ENCODE measurements at regions not wholly inside any gene's neighbourhood (a gene's known extent, or its start where the extent isn't known, plus 50 kb on each side); places are given as distances from the start of the nearest gene placed in this dataset.

DNA sequence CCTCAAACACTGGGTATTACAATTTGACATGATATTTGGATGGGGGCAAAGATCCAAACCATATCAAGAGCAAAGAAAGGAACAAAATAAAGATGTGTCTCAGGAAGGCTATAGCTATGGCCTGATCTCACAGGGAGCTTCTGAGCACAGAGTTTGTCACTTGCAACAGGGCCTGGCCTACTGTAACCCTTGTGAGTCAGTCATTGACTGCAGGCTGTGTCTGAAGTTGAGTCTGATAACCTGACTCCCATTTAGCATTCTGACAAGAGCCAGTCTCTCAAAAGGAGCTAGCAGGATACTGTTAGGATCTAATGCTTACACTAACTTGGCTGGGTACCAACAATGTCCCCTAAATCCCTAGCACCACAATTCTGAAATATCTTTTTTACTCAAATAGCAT is 612.5 kb upstream of the TECRL start:
- TF ChIP-seq, protein P1, sequence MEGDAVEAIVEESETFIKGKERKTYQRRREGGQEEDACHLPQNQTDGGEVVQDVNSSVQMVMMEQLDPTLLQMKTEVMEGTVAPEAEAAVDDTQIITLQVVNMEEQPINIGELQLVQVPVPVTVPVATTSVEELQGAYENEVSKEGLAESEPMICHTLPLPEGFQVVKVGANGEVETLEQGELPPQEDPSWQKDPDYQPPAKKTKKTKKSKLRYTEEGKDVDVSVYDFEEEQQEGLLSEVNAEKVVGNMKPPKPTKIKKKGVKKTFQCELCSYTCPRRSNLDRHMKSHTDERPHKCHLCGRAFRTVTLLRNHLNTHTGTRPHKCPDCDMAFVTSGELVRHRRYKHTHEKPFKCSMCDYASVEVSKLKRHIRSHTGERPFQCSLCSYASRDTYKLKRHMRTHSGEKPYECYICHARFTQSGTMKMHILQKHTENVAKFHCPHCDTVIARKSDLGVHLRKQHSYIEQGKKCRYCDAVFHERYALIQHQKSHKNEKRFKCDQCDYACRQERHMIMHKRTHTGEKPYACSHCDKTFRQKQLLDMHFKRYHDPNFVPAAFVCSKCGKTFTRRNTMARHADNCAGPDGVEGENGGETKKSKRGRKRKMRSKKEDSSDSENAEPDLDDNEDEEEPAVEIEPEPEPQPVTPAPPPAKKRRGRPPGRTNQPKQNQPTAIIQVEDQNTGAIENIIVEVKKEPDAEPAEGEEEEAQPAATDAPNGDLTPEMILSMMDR (IDR thresholded peaks at IDR 0.05): no peak
- no peak for TF ChIP-seq ZFX (IDR thresholded peaks at IDR 0.05; ENCODE audit: borderline replicate concordance)

Measured in 22Rv1 (cell line).